ENCODE measurements at regions not wholly inside any gene's neighbourhood (a gene's known extent, or its start where the extent isn't known, plus 50 kb on each side); places are given as distances from the start of the nearest gene placed in this dataset.

- TF ChIP-seq CTCF (IDR thresholded peaks at IDR 0.05) (no peak), POLR2A (IDR thresholded peaks at IDR 0.05) (no peak)
These were observed 69.8 kb upstream of the AGR3 start for GRCh38 chr7:16951483-16952080.

Measured in adrenal gland (tissue), 5 donors.